GM21529 (cell line): ENCODE measurements at regions not wholly inside any gene's neighbourhood (a gene's known extent, or its start where the extent isn't known, plus 50 kb on each side); places are given as distances from the start of the nearest gene placed in this dataset.

ENCODE experiments used
- ATAC-seq: cut with Tn5 transposase; IDR thresholded peaks from one replicate; pipeline ENCODE4 v1.9.1; 2021; ENCODE audit not compliant: unreplicated experiment

DNA sequence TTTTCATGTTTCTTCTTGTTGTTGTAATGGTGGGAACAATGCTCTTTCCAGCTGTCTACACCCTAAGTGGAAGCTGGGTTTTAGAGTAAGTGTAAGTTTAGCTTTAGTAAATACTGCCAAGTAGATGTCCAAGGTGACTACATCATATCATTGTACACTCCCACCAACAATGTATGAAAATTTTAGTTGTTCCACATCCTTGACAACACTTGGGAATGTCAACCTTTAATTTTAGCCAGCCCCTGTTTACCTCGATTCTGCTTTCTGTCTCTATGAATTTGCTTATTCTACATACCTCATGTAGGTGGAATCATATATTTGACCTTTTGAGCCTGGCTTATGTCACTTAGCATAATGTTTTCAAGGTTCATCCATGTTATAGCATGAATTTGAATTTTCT lies 93.0 kb downstream of the MTPAP start:
- no peak for ATAC-seq

GRCh38 chr10:30254926-30255325 lies 94.2 kb downstream of the MTPAP start:
- ATAC-seq = no peak

GRCh38 chr10:30248728-30249127 lies 100.3 kb downstream of the MTPAP start:
- no peak for ATAC-seq

- no peak for ATAC-seq
These were observed 101.4 kb downstream of the MTPAP start for GRCh38 chr10:30247704-30248103.

GRCh38 chr10:30241422-30242110 lies 107.5 kb downstream of the MTPAP start:
- ATAC-seq = no peak

- ATAC-seq = no peak
These were observed 110.2 kb downstream of the MTPAP start for GRCh38 chr10:30238836-30239235.

DNA sequence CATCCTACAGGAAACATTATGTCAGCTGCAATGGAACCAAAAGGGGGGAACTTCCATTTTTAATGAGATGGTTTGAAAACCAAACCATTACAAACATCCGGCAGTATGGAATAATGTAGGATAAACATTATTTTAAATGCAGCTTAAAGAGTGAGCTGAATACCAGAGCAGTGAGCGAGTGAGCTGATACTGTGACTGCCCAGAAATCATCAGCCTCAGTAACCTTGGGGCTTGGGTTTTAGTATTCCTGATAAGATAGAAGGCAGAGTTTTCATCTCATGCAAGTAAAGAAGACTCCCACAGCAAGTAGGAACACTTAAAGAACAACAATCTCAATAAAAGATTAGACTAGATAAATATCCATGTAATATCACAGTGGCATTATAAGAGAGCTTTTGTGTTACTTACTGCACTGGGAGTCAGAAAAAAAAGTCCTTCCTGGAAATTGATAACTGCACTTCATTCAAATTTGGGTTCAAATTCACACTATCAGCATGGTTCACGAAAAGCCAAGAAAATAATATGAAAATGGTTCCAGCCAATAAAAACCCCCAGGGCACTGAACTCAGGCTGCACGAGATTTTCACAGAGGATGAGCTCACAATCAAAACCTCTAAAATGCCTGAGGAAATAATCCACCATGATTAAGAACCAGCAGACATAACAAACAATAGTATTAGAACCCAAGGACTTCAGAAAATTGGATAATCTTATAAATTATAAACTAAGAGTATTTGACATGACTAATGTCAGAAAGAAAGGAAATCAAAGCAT lies 115.7 kb downstream of the MTPAP start:
- no peak for ATAC-seq

- ATAC-seq = no peak
These were observed 117.4 kb downstream of the MTPAP start for GRCh38 chr10:30231709-30232108.

GRCh38 chr10:30231071-30231652 lies 117.9 kb downstream of the MTPAP start:
- no peak for ATAC-seq

GRCh38 chr10:30229536-30229935 lies 119.5 kb downstream of the MTPAP start:
- no peak for ATAC-seq

DNA sequence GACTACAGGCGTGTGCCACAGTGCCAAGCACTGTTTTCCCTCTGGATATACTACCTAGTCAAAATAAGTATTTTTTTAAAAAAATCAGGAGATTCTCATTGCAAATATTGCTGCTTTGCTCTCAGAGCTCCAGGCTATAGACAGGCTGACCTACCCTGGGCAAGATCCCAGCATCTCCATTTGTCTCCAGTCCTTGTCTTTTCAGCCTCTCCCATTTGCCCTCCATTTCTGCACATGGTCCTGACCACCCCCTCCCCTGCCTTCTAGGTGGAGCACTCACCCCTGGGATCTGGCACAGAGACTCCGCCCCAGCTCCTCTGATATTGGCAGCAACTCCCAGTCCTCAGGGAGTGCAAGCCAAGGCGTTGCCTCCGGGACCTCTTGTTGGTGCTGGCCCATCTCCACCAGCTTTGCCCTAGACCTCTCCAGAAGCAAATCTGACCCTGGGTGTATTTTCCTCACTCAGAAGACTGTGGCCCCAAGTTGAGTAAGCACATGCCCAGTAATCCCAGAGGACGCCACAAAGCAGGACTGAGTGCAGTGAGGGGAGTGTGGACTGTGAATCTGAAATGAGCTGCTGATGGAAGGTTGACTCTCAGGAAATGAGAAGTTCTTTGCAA lies 120.6 kb downstream of the MTPAP start:
- no peak for ATAC-seq

DNA sequence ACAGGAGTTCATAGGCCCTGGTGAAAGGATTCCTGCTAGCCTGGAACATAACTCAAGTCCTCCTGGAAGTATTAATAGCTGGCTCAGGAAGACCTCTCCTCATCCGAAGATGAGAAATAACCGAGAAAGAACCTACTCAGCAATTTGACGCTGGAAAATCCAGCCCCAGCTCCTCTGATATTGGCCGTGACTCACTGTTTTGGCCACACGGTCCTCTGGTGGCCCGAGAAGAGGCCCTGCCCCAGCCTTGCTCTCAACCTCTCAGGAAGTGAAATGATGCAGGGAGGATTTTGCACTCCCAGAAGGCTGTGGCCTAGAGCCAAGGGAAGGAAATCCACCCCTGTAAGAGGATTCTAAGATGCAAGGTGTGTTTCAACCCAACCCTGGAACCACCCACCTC lies 121.6 kb downstream of the MTPAP start:
- ATAC-seq = no peak

DNA sequence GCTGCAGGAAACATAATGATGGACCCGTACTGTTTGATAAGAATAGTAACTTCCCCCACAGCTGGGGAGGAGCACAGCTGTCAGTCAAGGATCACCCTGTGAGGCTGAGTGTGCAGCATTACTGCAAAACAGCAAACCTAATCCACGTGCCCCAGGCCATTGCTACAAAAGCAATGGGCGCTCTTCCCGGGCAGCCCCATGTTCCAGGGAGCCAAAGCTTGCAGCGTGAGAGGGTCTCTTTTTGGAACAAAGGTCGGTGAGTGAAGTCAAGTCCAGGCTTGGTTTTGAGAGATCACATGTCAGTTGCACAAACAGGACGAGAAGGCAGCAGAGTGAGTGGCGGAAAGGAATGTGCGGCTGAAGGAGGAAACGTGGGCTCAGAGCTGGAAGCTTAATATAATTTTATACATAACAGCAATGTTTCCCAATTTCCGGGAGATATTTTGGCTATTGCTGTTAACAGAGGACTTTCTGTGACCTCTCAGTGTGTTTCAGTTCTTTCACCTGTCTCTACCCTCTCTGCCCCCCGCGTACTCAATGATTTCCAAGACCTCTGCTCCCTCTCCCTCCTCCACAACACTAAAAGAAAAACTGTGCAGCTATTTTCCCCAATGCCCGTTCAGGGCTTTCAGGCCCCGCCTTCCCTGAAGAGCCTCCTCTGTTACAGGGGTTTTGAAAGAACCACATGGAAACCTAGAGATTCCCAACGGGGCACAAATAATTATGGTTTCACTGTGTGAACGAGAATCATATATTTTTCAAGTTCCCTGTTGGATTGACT lies 128.9 kb downstream of the MTPAP start:
- ATAC-seq = no peak

GRCh38 chr10:30216821-30217220 lies 132.3 kb downstream of the MTPAP start:
- no peak for ATAC-seq

- ATAC-seq = no peak
These were observed 133.5 kb downstream of the MTPAP start for GRCh38 chr10:30215623-30216022.

DNA sequence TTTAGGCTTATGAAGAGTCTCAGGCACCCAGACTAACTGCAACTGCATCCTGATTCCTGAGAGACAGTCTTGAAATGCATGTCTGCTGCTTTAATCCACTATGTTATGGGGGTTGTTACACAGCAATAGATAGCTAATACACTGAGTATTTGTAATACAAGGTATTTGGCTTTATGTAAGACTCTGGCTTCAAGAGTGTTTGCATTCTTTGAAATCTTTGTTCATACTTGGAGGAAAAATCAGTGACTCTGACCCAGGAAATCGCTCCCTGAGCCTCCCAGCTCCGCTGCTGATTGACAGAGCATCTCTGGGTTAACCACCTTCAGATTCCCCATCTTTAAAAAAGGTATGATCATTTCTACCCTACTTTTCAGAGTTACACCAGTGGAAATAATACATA lies 133.9 kb downstream of the MTPAP start:
- ATAC-seq = no peak

DNA sequence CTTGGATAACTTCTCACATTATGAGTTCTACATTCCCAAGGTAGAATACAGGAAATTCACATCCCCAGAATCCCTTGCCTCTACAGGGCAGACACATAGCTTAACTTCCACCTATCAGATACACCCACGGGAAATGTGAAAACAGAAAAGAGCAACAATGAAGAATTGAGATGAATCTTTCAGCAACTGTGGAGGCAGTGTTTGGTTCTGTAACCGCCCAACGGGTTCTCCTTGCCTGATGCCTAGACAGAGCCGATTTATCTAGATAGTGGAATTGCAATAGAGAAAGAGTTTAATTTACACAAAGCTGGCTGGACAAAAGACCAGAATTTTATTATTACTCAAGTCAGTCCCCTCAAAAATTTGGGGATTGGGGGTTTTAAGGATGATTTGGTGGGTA lies 138.8 kb downstream of the MTPAP start:
- no peak for ATAC-seq

- ATAC-seq = no peak
These were observed 140.7 kb downstream of the MTPAP start for GRCh38 chr10:30208330-30208729.

- ATAC-seq = no peak
These were observed 141.5 kb downstream of the MTPAP start for GRCh38 chr10:30207485-30208052.

- ATAC-seq = no peak
These were observed 140.6 kb upstream of the JCAD start for GRCh38 chr10:30200017-30200415.
